MM.1S (cell line): ENCODE measurements at regions not wholly inside any gene's neighbourhood (a gene's known extent, or its start where the extent isn't known, plus 50 kb on each side); places are given as distances from the start of the nearest gene placed in this dataset.

Experiments
- EZH2phosphoT487 ChIP-seq: fragments of 300-600 bp; sonication (generic); IDR thresholded peaks from 2 replicates; pipeline ENCODE4 v1.6.1; 2018; ENCODE audit warnings: antibody characterized with exemption, low read length
- TF ChIP-seq, protein P1 (sequence below): fragments of 300-600 bp; sonication (generic); IDR thresholded peaks from 2 replicates; pipeline ENCODE4 v1.5.1; 2016; ENCODE audit warnings: antibody characterized with exemption, low read length, mixed read lengths

GRCh38 chr6:119440953-119441352, 91.4 kb upstream of the MAN1A1 start:
- TF ChIP-seq, protein P1, sequence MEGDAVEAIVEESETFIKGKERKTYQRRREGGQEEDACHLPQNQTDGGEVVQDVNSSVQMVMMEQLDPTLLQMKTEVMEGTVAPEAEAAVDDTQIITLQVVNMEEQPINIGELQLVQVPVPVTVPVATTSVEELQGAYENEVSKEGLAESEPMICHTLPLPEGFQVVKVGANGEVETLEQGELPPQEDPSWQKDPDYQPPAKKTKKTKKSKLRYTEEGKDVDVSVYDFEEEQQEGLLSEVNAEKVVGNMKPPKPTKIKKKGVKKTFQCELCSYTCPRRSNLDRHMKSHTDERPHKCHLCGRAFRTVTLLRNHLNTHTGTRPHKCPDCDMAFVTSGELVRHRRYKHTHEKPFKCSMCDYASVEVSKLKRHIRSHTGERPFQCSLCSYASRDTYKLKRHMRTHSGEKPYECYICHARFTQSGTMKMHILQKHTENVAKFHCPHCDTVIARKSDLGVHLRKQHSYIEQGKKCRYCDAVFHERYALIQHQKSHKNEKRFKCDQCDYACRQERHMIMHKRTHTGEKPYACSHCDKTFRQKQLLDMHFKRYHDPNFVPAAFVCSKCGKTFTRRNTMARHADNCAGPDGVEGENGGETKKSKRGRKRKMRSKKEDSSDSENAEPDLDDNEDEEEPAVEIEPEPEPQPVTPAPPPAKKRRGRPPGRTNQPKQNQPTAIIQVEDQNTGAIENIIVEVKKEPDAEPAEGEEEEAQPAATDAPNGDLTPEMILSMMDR = no peak
- TF ChIP-seq EZH2phosphoT487 = no peak
